H1 (cell line): ENCODE measurements at regions not wholly inside any gene's neighbourhood (a gene's known extent, or its start where the extent isn't known, plus 50 kb on each side); places are given as distances from the start of the nearest gene placed in this dataset.

ENCODE experiments used
- CTCF ChIA-PET: fragments of 300-600 bp; sonication (Branson Sonifier 250); formaldehyde crosslinking; loops from one replicate; lab custom pipeline; 2021; ENCODE audit not compliant: partially characterized antibody; lab: Charles Lee
- POLR2A ChIA-PET: fragments of 300-600 bp; sonication (Branson Sonifier 250); formaldehyde crosslinking; loops from one replicate; lab custom pipeline; 2021; ENCODE audit warnings: inconsistent platforms; ENCODE audit not compliant: partially characterized antibody; lab: Charles Lee
- DNase-seq, 2 experiments: peaks; one replicate each; pipeline versions ENCODE4 v3.0.0 to v3.0.0-alpha.2; 2010 to 2022; ENCODE audit warnings: low spot score in 2 of 2, low read depth in 1 of 2, mixed read lengths in 1 of 2
- FAIRE-seq: peaks from 2 replicates; lab custom pipeline; 2011; peaks lifted over from hg19 to GRCh38; lab: Jason Lieb, UNC
- H2AFZ ChIP-seq: 2 replicates; pipeline ENCODE4 v1.8.1; 2012; ENCODE audit warnings: low read length, inconsistent platforms
- H2AK5ac ChIP-seq: 2 replicates; pipeline ENCODE4 v1.6.1; 2013; ENCODE audit warnings: low read depth, low read length
- H2BK120ac ChIP-seq: replicated peaks from 2 replicates; pipeline ENCODE3; 2013; ENCODE audit warnings: low read depth, low read length, inconsistent platforms
- H2BK12ac ChIP-seq: 2 replicates; pipeline ENCODE4 v1.6.1; 2013; ENCODE audit warnings: low read depth, low read length
- H2BK15ac ChIP-seq: 2 replicates; pipeline ENCODE4 v1.6.1; 2013; ENCODE audit warnings: low read length
- H2BK20ac ChIP-seq: 2 replicates; pipeline ENCODE4 v1.6.1; 2013; ENCODE audit warnings: low read length
- H2BK5ac ChIP-seq: 2 replicates; pipeline ENCODE4 v1.6.1; 2013; ENCODE audit warnings: low read depth, low read length
- H3K14ac ChIP-seq: 2 replicates; pipeline ENCODE4 v1.6.1; 2013; ENCODE audit warnings: inconsistent platforms; ENCODE audit not compliant: insufficient read length
- H3K18ac ChIP-seq: 2 replicates; pipeline ENCODE4 v1.6.1; 2013; ENCODE audit warnings: low read length; ENCODE audit errors: extremely low read depth
- H3K23ac ChIP-seq: 2 replicates; pipeline ENCODE4 v1.6.1; 2013; ENCODE audit warnings: inconsistent platforms; ENCODE audit not compliant: insufficient read length
- H3K23me2 ChIP-seq: 2 replicates; pipeline ENCODE4 v1.6.1; 2013; ENCODE audit warnings: low read depth, low read length
- H3K27ac ChIP-seq: 2 replicates; pipeline ENCODE4 v1.6.1; 2011; ENCODE audit warnings: low read depth, low read length, inconsistent platforms
- H3K27me3 ChIP-seq, 4 experiments: replicated peaks in 1 of 4; 1 replicate in 1 of 4; 2 replicates in 3 of 4; pipeline versions ENCODE4 v1.6.1 to v1.8.1; 2011 to 2013; ENCODE audit warnings: low read length in 3 of 4, mild to moderate bottlenecking in 3 of 4, inconsistent platforms in 2 of 4, mixed read lengths in 2 of 4, moderate library complexity in 1 of 4; ENCODE audit not compliant: control insufficient read depth in 3 of 4, insufficient read depth in 3 of 4; ENCODE audit errors: extremely low read depth in 1 of 4
- H3K36me3 ChIP-seq, 4 experiments: 2 replicates each; pipeline versions ENCODE4 v1.6.1 to v1.8.1; 2011 to 2013; ENCODE audit warnings: mild to moderate bottlenecking in 4 of 4, low read length in 3 of 4, moderate library complexity in 2 of 4, control low read depth in 1 of 4, inconsistent platforms in 1 of 4; ENCODE audit not compliant: insufficient read depth in 4 of 4, control insufficient read depth in 2 of 4
- H3K4ac ChIP-seq: replicated peaks from 2 replicates; pipeline ENCODE3; 2013; ENCODE audit warnings: low read length, low read depth, mixed read lengths, inconsistent platforms; ENCODE audit not compliant: insufficient read length
- H3K4me1 ChIP-seq, 4 experiments: replicated peaks in 1 of 4; 1 replicate in 1 of 4; 2 replicates in 3 of 4; pipeline versions ENCODE4 v1.6.1 to v1.8.1; 2011 to 2013; ENCODE audit warnings: low read length in 3 of 4, inconsistent platforms in 2 of 4, mixed read lengths in 1 of 4; ENCODE audit not compliant: insufficient read depth in 4 of 4, control insufficient read depth in 3 of 4
- H3K4me2 ChIP-seq, 2 experiments: 2 replicates each; pipeline versions ENCODE4 v1.6.1 to v1.8.1; 2011 to 2013; ENCODE audit warnings: low read depth in 2 of 2, low read length in 2 of 2, control low read depth in 1 of 2, inconsistent platforms in 1 of 2, mild to moderate bottlenecking in 1 of 2; ENCODE audit not compliant: insufficient read depth in 1 of 2
- H3K4me3 ChIP-seq, 4 experiments: fragments of 200-600, 300-600 bp in 1 of 4; sonication (generic), shearing (Covaris generic), sonication (Bioruptor Twin) in 1 of 4; 2 replicates each; pipeline versions ENCODE4 v1.5.1 to v1.8.1; 2011 to 2016; ENCODE audit warnings: low read length in 4 of 4, low read depth in 3 of 4, control low read depth in 2 of 4, inconsistent platforms in 2 of 4, mild to moderate bottlenecking in 2 of 4, mixed read lengths in 1 of 4, moderate library complexity in 1 of 4; ENCODE audit not compliant: insufficient read depth in 2 of 4; ENCODE audit errors: extremely low read depth in 1 of 4
- H3K56ac ChIP-seq: replicated peaks from 2 replicates; pipeline ENCODE3; 2013; ENCODE audit warnings: low read depth, mild to moderate bottlenecking, mixed read lengths, low read length, inconsistent platforms; ENCODE audit not compliant: insufficient read length
- H3K79me1 ChIP-seq: 2 replicates; pipeline ENCODE4 v1.6.1; 2013; ENCODE audit warnings: low read depth, low read length, control low read depth
- H3K79me2 ChIP-seq, 2 experiments: 2 replicates each; pipeline versions ENCODE4 v1.6.1 to v1.8.1; 2012 to 2013; ENCODE audit warnings: low read length in 2 of 2, mild to moderate bottlenecking in 2 of 2, inconsistent platforms in 1 of 2; ENCODE audit not compliant: insufficient read depth in 2 of 2, control insufficient read depth in 1 of 2
- H3K9ac ChIP-seq, 4 experiments: replicated peaks in 1 of 4; 1 replicate in 1 of 4; 2 replicates in 3 of 4; pipeline versions ENCODE4 v1.6.1 to v1.8.1; 2011 to 2013; ENCODE audit warnings: low read depth in 3 of 4, low read length in 3 of 4, control low read depth in 2 of 4, mild to moderate bottlenecking in 2 of 4, moderate library complexity in 2 of 4, inconsistent platforms in 1 of 4; ENCODE audit errors: extremely low read depth in 1 of 4
- H3K9me3 ChIP-seq, 2 experiments: 2 replicates each; pipeline versions ENCODE4 v1.6.1 to v1.8.1; 2012 to 2013; ENCODE audit warnings: mild to moderate bottlenecking in 2 of 2, moderate library complexity in 2 of 2, control low read depth in 1 of 2, inconsistent platforms in 1 of 2, low read depth in 1 of 2, low read length in 1 of 2, mixed read lengths in 1 of 2; ENCODE audit not compliant: insufficient read depth in 2 of 2
- H4K20me1 ChIP-seq, 2 experiments: replicated peaks in 1 of 2; 2 replicates each; pipeline versions ENCODE3 to v1.8.1; 2011 to 2013; ENCODE audit warnings: inconsistent platforms in 2 of 2, low read length in 2 of 2, mild to moderate bottlenecking in 1 of 2; ENCODE audit not compliant: insufficient read depth in 2 of 2, control insufficient read depth in 1 of 2
- H4K5ac ChIP-seq: 2 replicates; pipeline ENCODE4 v1.6.1; 2013; ENCODE audit warnings: low read length, low read depth, mixed read lengths, inconsistent platforms; ENCODE audit not compliant: insufficient read length
- H4K8ac ChIP-seq: 2 replicates; pipeline ENCODE4 v1.8.0; 2013; ENCODE audit warnings: mild to moderate bottlenecking, moderate library complexity, low read length, inconsistent platforms; ENCODE audit not compliant: insufficient read depth; ENCODE audit errors: extremely low read depth
- H4K91ac ChIP-seq: replicated peaks from 2 replicates; pipeline ENCODE3; 2013; ENCODE audit warnings: low read length, mixed read lengths, inconsistent platforms; ENCODE audit not compliant: insufficient read length
- BCL11A ChIP-seq, 2 experiments: IDR thresholded peaks; one replicate each; pipeline ENCODE4 v1.6.1; 2011; ENCODE audit warnings: low read depth in 2 of 2, low read length in 2 of 2, mild to moderate bottlenecking in 2 of 2
- CBX8 ChIP-seq: fragments of 300-800, 300-1000 bp; sonication (generic); IDR thresholded peaks from 2 replicates; pipeline ENCODE4 v1.7.1; 2016; ENCODE audit warnings: low read depth, low read length, borderline replicate concordance
- CTBP2 ChIP-seq: IDR thresholded peaks from 2 replicates; pipeline ENCODE4 v1.7.0; 2011; ENCODE audit warnings: borderline replicate concordance, mild to moderate bottlenecking, moderate library complexity, mixed read lengths, low read length; ENCODE audit not compliant: insufficient read depth, insufficient read length
- NRF1 ChIP-seq: IDR thresholded peaks from 2 replicates; pipeline ENCODE4 v1.6.1; 2011; ENCODE audit warnings: mild to moderate bottlenecking, low read depth, low read length, improper control_type of control experiment
- POLR2A ChIP-seq, 2 experiments: IDR thresholded peaks; 1 replicate in 1 of 2; 2 replicates in 1 of 2; pipeline ENCODE4 v1.6.1; 2011; ENCODE audit warnings: low read depth in 2 of 2, low read length in 2 of 2, mild to moderate bottlenecking in 2 of 2; ENCODE audit errors: control extremely low read depth in 1 of 2
- TAF7 ChIP-seq: optimal IDR thresholded peaks from 2 replicates; pipeline ENCODE3; 2011; ENCODE audit warnings: low read depth, mild to moderate bottlenecking, inconsistent platforms, low read length, moderate library complexity, borderline replicate concordance
- TBP ChIP-seq: IDR thresholded peaks from 2 replicates; pipeline ENCODE4 v1.6.1; 2011; ENCODE audit warnings: low read depth, low read length, improper control_type of control experiment
- YY1 ChIP-seq: IDR thresholded peaks from 2 replicates; pipeline ENCODE4 v1.6.1; 2011; ENCODE audit warnings: low read depth, mild to moderate bottlenecking, low read length
- WGBS, 2 experiments: shearing (Covaris generic) in 1 of 2; methylation state at CpG; one replicate each; pipeline versions ENCODE4 v1.1.6 to v1.1.7; 2013 to 2015; ENCODE audit warnings: low lambda C conversion rate in 2 of 2, mixed read lengths in 2 of 2, inconsistent platforms in 1 of 2, low coverage in 1 of 2, missing lambda C conversion rate in 1 of 2; ENCODE audit not compliant: insufficient replicate concordance in 2 of 2, insufficient coverage in 1 of 2, insufficient read length in 1 of 2; ENCODE audit errors: extremely low coverage in 1 of 2, missing lambda C conversion rate in 1 of 2; 5-methylcytosine and 5-hydroxymethylcytosine counted together
- TF ChIP-seq, protein P1 (sequence below): IDR thresholded peaks from 2 replicates; pipeline ENCODE4 v1.6.1; 2011; ENCODE audit warnings: low read length, improper control_type of control experiment
- TF ChIP-seq, protein P2 (sequence below), 3 experiments: IDR thresholded peaks; 1 replicate in 2 of 3; 2 replicates in 1 of 3; pipeline versions ENCODE4 v1.5.1 to v1.6.1; 2011; ENCODE audit warnings: low read length in 3 of 3, mild to moderate bottlenecking in 3 of 3, inconsistent platforms in 2 of 3, low read depth in 1 of 3, moderate library complexity in 1 of 3; ENCODE audit not compliant: insufficient read depth in 1 of 3; ENCODE audit errors: control extremely low read depth in 1 of 3

DNA sequence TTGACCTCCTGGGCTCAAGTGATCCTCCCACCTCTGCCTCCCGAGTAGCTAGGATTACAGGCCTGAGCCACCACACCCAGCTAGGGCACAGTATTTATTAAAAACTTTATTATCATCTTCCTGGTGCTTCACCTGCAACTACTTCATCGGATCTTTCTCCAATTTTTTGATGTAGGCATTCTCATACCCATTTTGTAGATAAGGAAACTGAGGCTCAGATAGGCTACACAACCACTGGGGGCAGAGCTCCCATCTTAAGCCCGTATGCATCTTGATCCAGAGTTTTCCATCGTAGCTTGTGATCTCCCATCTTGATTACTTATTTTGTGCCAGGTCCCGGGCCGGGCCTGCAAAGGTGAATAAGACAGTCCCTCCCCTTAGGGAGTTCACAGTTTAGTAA is 68.1 kb upstream of the BCOR start:
- 88% methylated on average over 5 of the region's 6 CpGs; no CpG with 5 or more reads in 1 of the 2 experiments for WGBS, 2 experiments
- Histone ChIP-seq H3K4me1 (peaks cover 3 to 30% (median 20%) of the 10 kb centered on the region in 4 experiments), H3K9ac (no peak overlapping the region)
- TF ChIP-seq YY1 (no peak), CBX8 (no peak), CTBP2 (no peak), NRF1 (no peak), TAF7 (no peak), TBP (no peak), BCL11A (IDR thresholded peaks at IDR 0.05; ENCODE audit: low read depth in 2 of 2, low read length in 2 of 2) (no peak), POLR2A (IDR thresholded peaks at IDR 0.05; ENCODE audit: control extremely low read depth in 1 of 2, low read depth in 2 of 2, low read length in 2 of 2) (no peak)
- TF ChIP-seq, protein P1, sequence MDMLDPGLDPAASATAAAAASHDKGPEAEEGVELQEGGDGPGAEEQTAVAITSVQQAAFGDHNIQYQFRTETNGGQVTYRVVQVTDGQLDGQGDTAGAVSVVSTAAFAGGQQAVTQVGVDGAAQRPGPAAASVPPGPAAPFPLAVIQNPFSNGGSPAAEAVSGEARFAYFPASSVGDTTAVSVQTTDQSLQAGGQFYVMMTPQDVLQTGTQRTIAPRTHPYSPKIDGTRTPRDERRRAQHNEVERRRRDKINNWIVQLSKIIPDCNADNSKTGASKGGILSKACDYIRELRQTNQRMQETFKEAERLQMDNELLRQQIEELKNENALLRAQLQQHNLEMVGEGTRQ, result no peak
- TF ChIP-seq, protein P2, sequence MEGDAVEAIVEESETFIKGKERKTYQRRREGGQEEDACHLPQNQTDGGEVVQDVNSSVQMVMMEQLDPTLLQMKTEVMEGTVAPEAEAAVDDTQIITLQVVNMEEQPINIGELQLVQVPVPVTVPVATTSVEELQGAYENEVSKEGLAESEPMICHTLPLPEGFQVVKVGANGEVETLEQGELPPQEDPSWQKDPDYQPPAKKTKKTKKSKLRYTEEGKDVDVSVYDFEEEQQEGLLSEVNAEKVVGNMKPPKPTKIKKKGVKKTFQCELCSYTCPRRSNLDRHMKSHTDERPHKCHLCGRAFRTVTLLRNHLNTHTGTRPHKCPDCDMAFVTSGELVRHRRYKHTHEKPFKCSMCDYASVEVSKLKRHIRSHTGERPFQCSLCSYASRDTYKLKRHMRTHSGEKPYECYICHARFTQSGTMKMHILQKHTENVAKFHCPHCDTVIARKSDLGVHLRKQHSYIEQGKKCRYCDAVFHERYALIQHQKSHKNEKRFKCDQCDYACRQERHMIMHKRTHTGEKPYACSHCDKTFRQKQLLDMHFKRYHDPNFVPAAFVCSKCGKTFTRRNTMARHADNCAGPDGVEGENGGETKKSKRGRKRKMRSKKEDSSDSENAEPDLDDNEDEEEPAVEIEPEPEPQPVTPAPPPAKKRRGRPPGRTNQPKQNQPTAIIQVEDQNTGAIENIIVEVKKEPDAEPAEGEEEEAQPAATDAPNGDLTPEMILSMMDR (IDR thresholded peaks at IDR 0.05; ENCODE audit: control extremely low read depth in 1 of 3, insufficient read depth in 1 of 3, low read depth in 1 of 3, low read length in 3 of 3), result no peak

More for the DNA sequence above, 68.1 kb upstream of the BCOR start:
- Histone ChIP-seq H2BK120ac (no peak overlapping the region), H3K56ac (no peak overlapping the region), H3K14ac (no peak overlapping the region), H4K91ac (no peak overlapping the region), H4K8ac (no peak overlapping the region; the same call in 1 of the 2 replicates), H2BK15ac (no peak overlapping the region), H3K27ac (no peak overlapping the region), H2BK5ac (no peak overlapping the region), H3K27me3 (no peaks in the 10 kb centered on the region; a peak in 2 of 7 replicates), H2AK5ac (peak overlapping the region; percentile 13), H3K4ac (no peak overlapping the region), H3K4me2 (peak overlapping the region in 1 of 2 experiments; percentile 64; a peak in 2 of 4 replicates), H3K18ac (peak overlapping the region; percentile 71; the same call in 1 of the 2 replicates), H2AFZ (no peak overlapping the region), H4K20me1 (no peaks in the 10 kb centered on the region), H2BK12ac (peak overlapping the region; percentile 68; the same call in 1 of the 2 replicates), H3K4me3 (no peak overlapping the region), H2BK20ac (peak overlapping the region; percentile 72; the same call in 1 of the 2 replicates), H3K79me2 (peaks cover 0 to 12% of the 10 kb centered on the region in 2 experiments; a peak in 2 of 4 replicates), H3K79me1 (no peaks in the 10 kb centered on the region), H3K23me2 (no peaks in the 10 kb centered on the region; the same call in 1 of the 2 replicates), H3K23ac (no peak overlapping the region), H3K36me3 (no peaks in the 10 kb centered on the region), H4K5ac (no peak overlapping the region), H3K9me3 (no peaks in the 10 kb centered on the region)
- FAIRE-seq, result no peak
- ChIA-PET POLR2A (interaction anchor here (0.9 to 7.0 kb wide), 5 partner anchors 8 to 253 kb away, joined by 4 to 129 read pairs (median 4); no protein-coding TSS in a partner anchor), CTCF (interaction anchor here (1.1 kb wide), 3 partner anchors 9 to 58 kb away, joined by 3 to 5 read pairs (median 3); no protein-coding TSS in a partner anchor)
- DNase-seq, result no peak
